Esophagus (tissue), 2 donors: ENCODE measurements at regions not wholly inside any gene's neighbourhood (a gene's known extent, or its start where the extent isn't known, plus 50 kb on each side); places are given as distances from the start of the nearest gene placed in this dataset.

Experiments used
- H3K27ac ChIP-seq, 2 donors: one replicate each; pipeline ENCODE4 v1.5.1; 2013; ENCODE audit warnings: low read depth in 2 of 2, mild to moderate bottlenecking in 2 of 2, inconsistent platforms in 1 of 2, low read length in 1 of 2, moderate library complexity in 1 of 2
- H3K27me3 ChIP-seq, 2 donors: one replicate each; pipeline ENCODE4 v1.6.1; 2013; ENCODE audit warnings: low read length in 2 of 2, control low read depth in 1 of 2, mild to moderate bottlenecking in 1 of 2; ENCODE audit not compliant: insufficient read depth in 2 of 2, control insufficient read depth in 1 of 2
- H3K36me3 ChIP-seq, 2 donors: one replicate each; pipeline ENCODE4 v1.6.1; 2013; ENCODE audit warnings: low read length in 1 of 2; ENCODE audit not compliant: control insufficient read depth in 2 of 2, insufficient read depth in 2 of 2
- H3K4me1 ChIP-seq, 2 donors: one replicate each; pipeline ENCODE4 v1.6.1; 2013; ENCODE audit warnings: low read length in 1 of 2; ENCODE audit not compliant: control insufficient read depth in 2 of 2, insufficient read depth in 2 of 2
- H3K4me3 ChIP-seq, 2 donors: one replicate each; pipeline ENCODE4 v1.5.1; 2013; ENCODE audit warnings: low read length in 2 of 2, mild to moderate bottlenecking in 2 of 2, low read depth in 1 of 2, moderate library complexity in 1 of 2
- H3K9me3 ChIP-seq, 2 donors: one replicate each; pipeline ENCODE4 v1.6.1; 2013; ENCODE audit warnings: mild to moderate bottlenecking in 2 of 2, low read depth in 1 of 2, low read length in 1 of 2, moderate library complexity in 1 of 2; ENCODE audit not compliant: control insufficient read depth in 2 of 2, insufficient read depth in 1 of 2
- WGBS, 2 donors: extraction: QIAGEN DNeasy Blood & Tissue Kit; methylation state at CpG; one replicate each; pipeline ENCODE4 v1.1.7; 2013; 5-methylcytosine and 5-hydroxymethylcytosine counted together
- donor health status: healthy with polysubstance abuse.
- donor health status: Bipolar disorder and iron deficiency.

DNA sequence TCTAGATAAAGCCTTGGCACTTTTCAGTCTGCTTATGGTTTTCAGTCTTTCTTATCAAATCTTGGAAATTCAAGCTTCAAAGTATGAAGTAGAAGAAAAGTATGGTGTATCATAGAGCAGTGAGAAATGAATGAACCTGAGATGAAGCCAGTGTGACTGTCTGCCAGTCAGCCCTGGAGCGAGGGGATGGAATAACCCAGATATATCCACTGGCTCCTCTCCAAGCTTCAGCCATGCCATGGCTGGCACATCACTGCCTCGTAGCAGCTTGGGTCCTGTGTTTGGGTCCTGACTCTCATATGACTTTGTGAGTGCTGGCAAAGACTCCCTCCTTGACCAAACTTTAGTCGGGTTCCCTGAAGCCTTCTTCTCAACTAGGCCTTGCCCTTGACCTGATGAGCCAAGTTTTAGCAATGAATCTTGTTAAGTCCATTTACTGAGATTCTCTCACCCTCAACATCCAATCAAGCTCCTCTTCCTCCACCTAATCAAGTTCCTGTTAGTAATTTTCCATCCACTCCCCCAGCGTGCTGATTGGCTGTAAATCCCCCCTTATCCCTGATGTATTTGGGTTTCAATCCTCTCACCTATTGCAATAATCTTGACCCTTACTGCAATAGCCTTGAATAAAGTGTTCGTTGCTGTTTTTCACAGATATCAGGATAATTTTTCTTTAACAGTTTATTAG is 62.5 kb upstream of the PRDX6 start:
- H3K9me3 ChIP-seq: no peaks in the 10 kb centered on the region
- no peak overlapping the region for H3K27ac ChIP-seq
- no peak overlapping the region for H3K4me3 ChIP-seq
- WGBS, 2 donors: 84 to 89% methylated on average over 5 of the region's 5 CpGs
- H3K27me3 ChIP-seq: no peaks in the 10 kb centered on the region
- no peaks in the 10 kb centered on the region for H3K4me1 ChIP-seq
- H3K36me3 ChIP-seq: no peaks in the 10 kb centered on the region

DNA sequence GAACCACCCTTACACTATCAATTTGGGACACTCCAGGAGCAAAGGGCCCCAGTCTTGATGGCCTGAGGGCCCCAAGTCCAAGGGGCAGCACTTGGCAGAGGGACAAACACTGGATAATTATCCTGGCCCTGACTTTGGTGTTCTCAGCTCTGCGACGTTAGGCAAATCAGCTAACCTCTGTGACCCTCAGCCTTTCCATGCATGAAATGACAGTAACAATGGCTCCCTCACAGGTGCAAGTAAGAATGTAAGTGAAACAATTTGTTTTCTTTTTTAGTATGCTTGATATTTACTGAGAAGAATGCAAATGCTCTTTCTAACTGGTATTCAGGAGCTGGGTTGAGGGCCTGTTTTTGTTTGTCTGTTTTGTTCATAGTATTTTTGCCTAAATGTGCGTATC is 61.6 kb upstream of the PRDX6 start:
- 77 to 86% methylated on average over 3 of the region's 3 CpGs for WGBS, 2 donors
- Histone ChIP-seq H3K36me3 (no peaks in the 10 kb centered on the region), H3K9me3 (no peaks in the 10 kb centered on the region), H3K27me3 (no peaks in the 10 kb centered on the region), H3K27ac (no peak overlapping the region), H3K4me3 (no peak overlapping the region), H3K4me1 (no peaks in the 10 kb centered on the region)

DNA sequence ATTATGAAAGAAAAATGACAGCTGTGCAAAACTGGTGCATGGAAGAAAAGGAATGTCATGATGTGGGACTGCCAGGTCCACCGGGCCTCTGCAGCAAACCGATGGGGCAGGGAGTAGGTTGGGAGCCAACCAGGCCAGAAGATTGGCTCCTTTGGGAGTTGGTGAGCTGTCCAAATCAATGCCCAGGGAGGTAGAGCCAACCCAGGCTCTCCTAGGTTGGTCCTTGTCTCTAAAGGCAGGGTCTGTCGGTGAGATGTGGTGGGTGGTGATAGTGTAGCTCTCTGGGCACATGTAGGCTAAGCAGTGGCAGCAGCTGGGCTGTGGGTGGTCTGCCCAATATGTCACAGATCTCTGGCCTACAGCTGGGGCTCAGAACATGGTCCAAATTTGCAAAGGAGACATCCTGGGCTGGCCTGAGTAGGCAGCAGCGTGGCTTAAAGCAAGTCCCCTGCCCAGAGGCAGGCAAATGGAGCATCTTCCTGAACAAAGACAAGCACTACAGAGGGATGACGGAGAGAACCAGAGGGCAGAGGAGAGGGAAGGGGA is 61.2 kb upstream of the PRDX6 start:
- Histone ChIP-seq H3K27me3 (no peaks in the 10 kb centered on the region), H3K9me3 (no peaks in the 10 kb centered on the region), H3K36me3 (no peaks in the 10 kb centered on the region), H3K27ac (no peak overlapping the region), H3K4me3 (no peak overlapping the region), H3K4me1 (no peaks in the 10 kb centered on the region)
- WGBS, 2 donors: 74 to 76% methylated on average over 5 of the region's 5 CpGs

GRCh38 chr1:173417563-173417962 is 59.6 kb upstream of the PRDX6 start:
- no peak overlapping the region for H3K4me3 ChIP-seq
- H3K4me1 ChIP-seq: no peaks in the 10 kb centered on the region
- no peak overlapping the region for H3K27ac ChIP-seq
- H3K36me3 ChIP-seq: no peaks in the 10 kb centered on the region
- no peaks in the 10 kb centered on the region for H3K27me3 ChIP-seq
- WGBS, 2 donors: 64 to 76% methylated on average over 1 of the region's 1 CpG
- H3K9me3 ChIP-seq: no peaks in the 10 kb centered on the region

DNA sequence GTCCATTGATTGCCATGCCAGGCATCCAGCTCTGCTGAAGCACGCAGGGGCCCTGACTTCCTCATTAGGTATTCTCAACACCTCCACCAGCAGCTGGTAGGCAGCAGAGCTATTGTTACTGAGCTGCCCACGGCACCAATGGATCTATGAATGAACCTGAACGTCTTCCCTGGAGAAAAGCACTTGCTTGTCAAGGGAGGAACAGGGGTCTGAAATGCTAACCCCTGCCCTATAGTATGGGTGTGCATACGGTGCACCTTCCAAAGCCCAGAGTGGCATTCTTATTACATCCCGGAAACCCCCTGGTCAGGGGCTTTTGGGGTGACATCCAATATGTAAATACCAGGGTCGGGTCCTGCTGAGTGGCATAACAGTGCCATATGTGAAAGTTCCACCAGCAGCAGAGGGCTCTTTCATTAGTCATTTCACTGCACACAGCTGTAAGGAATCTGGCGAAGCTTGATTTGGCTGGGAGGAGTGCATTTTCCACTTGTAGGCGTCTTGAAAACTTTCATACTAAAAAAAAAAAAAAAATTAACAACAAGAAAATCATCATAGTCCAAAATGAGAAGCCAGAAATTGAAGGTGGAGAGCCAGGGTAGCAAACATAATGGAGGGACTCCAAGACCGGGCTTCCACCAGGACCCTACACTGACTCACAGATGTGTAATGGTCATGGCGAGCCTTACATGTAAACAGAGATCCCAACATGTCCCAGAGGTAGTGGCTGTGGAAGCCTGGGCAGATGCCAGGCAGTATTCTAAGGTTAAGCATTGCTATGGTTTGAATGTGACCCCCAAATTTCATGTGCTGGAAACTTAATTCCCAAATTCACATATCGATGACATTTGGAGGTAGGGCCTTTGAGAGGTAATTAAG is 58.8 kb upstream of the PRDX6 start:
- Histone ChIP-seq H3K27me3 (no peaks in the 10 kb centered on the region), H3K36me3 (no peaks in the 10 kb centered on the region), H3K9me3 (no peaks in the 10 kb centered on the region), H3K27ac (no peak overlapping the region), H3K4me3 (no peak overlapping the region), H3K4me1 (no peaks in the 10 kb centered on the region)
- 79 to 82% methylated on average over 11 of the region's 11 CpGs for WGBS, 2 donors

GRCh38 chr1:173420330-173420806 is 56.8 kb upstream of the PRDX6 start:
- WGBS, 2 donors: 8 to 10% methylated on average over 7 of the region's 7 CpGs
- H3K36me3 ChIP-seq: no peaks in the 10 kb centered on the region
- no peak overlapping the region for H3K4me3 ChIP-seq
- H3K9me3 ChIP-seq: no peaks in the 10 kb centered on the region
- no peaks in the 10 kb centered on the region for H3K27me3 ChIP-seq
- no peak overlapping the region for H3K27ac ChIP-seq
- H3K4me1 ChIP-seq: no peaks in the 10 kb centered on the region

DNA sequence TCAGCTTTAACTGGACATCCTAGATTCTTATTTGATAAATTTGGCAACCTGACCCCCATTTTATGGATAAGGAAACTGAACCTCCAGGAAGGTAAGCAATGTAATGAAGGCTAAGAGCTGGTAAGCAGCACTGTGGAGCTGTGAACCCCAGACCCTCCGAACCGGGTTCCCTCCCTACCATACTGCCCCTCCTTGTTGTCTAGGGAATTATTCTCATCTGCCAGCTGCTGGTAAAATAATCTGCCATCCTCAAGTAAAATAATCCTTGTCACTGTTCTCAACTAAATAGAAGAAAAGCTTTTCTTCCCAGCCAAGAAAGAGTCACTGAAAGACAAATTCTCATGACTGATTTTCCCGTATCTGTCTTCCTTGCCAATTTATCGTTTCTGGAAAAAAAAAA is 55.8 kb upstream of the PRDX6 start:
- H3K4me1 ChIP-seq: no peaks in the 10 kb centered on the region
- H3K27me3 ChIP-seq: no peaks in the 10 kb centered on the region
- no peak overlapping the region for H3K27ac ChIP-seq
- WGBS, 2 donors: 77 to 78% methylated on average over 4 of the region's 4 CpGs
- H3K4me3 ChIP-seq: no peak overlapping the region
- H3K36me3 ChIP-seq: no peaks in the 10 kb centered on the region
- H3K9me3 ChIP-seq: no peaks in the 10 kb centered on the region

- 83 to 86% methylated on average over 4 of the region's 4 CpGs for WGBS, 2 donors
- no peaks in the 10 kb centered on the region for H3K27me3 ChIP-seq
- H3K9me3 ChIP-seq: no peaks in the 10 kb centered on the region
- H3K4me3 ChIP-seq: no peak overlapping the region
- H3K4me1 ChIP-seq: no peaks in the 10 kb centered on the region
- no peak overlapping the region for H3K27ac ChIP-seq
- H3K36me3 ChIP-seq: no peaks in the 10 kb centered on the region
These were observed 55.3 kb upstream of the PRDX6 start for GRCh38 chr1:173421789-173422188.

GRCh38 chr1:173422456-173422976 is 54.6 kb upstream of the PRDX6 start:
- Histone ChIP-seq H3K4me3 (no peak overlapping the region), H3K27me3 (no peaks in the 10 kb centered on the region), H3K27ac (no peak overlapping the region), H3K4me1 (no peaks in the 10 kb centered on the region), H3K9me3 (no peaks in the 10 kb centered on the region), H3K36me3 (no peaks in the 10 kb centered on the region)
- WGBS, 2 donors: 68 to 74% methylated on average over 5 of the region's 5 CpGs
